ENCODE measurements at regions not wholly inside any gene's neighbourhood (a gene's known extent, or its start where the extent isn't known, plus 50 kb on each side); places are given as distances from the start of the nearest gene placed in this dataset.

DNA sequence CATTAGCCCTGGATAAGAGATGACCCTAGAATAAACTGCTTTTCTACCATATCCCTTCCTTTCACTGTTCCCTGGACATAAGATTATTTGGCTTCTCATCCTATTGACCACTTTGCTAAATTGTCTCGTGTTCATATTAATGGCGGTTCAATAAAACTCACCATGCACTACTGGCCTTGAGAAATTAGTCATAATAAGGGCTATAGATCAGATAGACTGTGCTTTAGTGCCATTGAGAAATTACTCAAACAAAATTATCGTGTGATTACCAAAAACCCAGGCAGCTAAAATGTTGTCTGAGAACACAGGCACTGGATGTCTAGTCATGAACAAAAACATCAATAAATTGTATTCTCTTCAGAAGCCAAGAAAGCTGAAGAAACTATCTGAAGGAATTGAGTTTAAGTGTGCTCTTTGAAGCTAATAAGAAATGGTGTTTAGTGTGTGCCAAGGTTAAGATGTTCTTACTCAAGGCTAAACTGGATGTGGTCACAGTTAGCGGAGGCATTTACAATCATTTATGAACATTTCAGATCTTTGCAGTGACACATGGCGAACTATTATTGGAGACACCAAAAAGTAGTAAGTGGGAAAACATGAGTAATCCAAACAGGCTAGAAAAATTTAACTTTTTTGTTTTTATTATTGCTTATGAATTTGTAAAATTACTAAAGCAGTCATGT lies 460.4 kb upstream of the RORB start:
- TF ChIP-seq, protein P1, sequence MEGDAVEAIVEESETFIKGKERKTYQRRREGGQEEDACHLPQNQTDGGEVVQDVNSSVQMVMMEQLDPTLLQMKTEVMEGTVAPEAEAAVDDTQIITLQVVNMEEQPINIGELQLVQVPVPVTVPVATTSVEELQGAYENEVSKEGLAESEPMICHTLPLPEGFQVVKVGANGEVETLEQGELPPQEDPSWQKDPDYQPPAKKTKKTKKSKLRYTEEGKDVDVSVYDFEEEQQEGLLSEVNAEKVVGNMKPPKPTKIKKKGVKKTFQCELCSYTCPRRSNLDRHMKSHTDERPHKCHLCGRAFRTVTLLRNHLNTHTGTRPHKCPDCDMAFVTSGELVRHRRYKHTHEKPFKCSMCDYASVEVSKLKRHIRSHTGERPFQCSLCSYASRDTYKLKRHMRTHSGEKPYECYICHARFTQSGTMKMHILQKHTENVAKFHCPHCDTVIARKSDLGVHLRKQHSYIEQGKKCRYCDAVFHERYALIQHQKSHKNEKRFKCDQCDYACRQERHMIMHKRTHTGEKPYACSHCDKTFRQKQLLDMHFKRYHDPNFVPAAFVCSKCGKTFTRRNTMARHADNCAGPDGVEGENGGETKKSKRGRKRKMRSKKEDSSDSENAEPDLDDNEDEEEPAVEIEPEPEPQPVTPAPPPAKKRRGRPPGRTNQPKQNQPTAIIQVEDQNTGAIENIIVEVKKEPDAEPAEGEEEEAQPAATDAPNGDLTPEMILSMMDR (IDR thresholded peaks at IDR 0.05), result no peak
- TF ChIP-seq POLR2A (IDR thresholded peaks at IDR 0.05), result no peak
